SKM-1 (cell line): ENCODE measurements at regions not wholly inside any gene's neighbourhood (a gene's known extent, or its start where the extent isn't known, plus 50 kb on each side); places are given as distances from the start of the nearest gene placed in this dataset.

Experiments
- DNase-seq: peaks from one replicate; lab custom pipeline; 2025; ENCODE audit not compliant: unreplicated experiment; lab: John Stamatoyannopoulos, UW

GRCh38 chr4:31580843-31581242 is 860.7 kb downstream of the PCDH7 start:
- no peak for DNase-seq

DNA sequence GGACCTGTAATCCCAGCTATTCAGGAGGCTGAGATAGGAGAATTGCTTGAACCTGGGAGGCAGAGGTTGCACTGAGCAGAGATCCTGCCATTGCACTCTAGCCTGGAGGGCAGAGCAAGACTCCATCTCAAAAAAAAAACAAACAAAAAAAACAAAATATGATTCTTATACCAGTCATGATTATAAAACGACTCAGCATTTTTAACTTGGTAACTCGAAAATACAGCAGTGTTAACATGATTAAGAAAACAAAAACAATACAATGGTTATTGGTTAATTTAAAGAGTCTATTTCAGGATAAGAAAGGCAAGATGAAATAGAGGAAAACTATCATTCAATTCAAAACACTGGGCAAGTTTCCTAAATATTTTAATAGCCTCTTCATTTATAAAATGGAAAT is 865.3 kb downstream of the PCDH7 start:
- no peak for DNase-seq

GRCh38 chr4:31592293-31592692 is 872.1 kb downstream of the PCDH7 start:
- DNase-seq: no peak

- no peak for DNase-seq
Observed at GRCh38 chr4:31595496-31595895, 875.3 kb downstream of the PCDH7 start.

GRCh38 chr4:31598639-31599038 is 878.5 kb downstream of the PCDH7 start:
- DNase-seq: no peak

DNA sequence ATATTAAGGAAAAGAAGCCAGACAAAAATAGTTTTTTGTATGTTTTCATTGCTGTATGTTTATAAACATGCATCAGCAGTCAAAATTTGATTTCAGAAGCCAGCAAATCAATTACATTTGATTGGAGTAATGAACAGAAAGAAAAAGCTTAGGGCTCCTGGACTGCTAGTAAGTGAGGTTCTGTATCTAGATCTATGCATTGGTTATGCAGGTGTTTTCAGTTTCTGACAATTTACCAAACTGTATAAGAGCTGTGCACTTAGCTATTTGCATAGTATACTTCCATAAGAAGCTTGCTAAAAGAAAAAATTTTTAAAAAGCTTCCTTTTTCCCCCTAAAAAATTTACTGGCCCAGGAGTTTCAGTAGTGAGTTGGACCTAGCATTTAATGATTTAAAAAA is 881.6 kb downstream of the PCDH7 start:
- no peak for DNase-seq

DNA sequence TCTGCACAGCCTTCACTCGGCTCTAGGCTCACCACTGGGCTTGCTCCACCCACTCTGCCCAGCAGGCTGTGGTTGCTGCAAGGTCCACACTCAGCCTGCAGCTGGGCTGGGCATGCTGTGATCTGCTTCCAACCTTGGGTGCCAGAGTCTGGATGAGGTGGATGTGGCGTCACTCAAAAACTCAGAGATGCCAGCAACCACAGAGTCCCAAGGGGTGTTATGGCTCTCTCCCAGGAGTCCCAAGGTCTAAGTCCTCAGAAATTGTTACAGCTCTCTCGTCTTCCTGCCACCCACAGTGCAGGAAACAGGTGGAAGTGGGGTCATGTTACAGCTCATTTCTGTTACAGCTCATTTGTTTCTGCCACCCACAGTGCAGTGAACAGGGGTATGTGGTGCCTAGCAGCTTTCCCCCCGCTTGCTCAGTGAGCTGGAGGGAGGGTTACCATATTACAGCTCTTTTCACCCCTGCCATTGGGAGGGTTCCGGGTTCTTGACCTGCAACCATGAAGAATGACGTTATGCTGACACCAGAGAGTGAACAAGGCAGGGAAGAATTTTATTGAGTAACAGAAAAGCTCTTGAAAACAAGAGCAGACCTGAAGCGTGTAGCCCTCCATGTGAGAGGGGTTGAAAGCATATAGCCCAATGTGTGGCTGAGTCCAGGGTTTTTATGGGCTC is 893.9 kb downstream of the PCDH7 start:
- DNase-seq: no peak

GRCh38 chr4:31617667-31618066 is 897.5 kb downstream of the PCDH7 start:
- no peak for DNase-seq

- DNase-seq: no peak
Observed at GRCh38 chr4:31620476-31620875, 900.3 kb downstream of the PCDH7 start.

- no peak for DNase-seq
Observed at GRCh38 chr4:31645236-31645635, 925.1 kb downstream of the PCDH7 start.

GRCh38 chr4:31647786-31648185 is 927.6 kb downstream of the PCDH7 start:
- DNase-seq: no peak

GRCh38 chr4:31649878-31650277 is 929.7 kb downstream of the PCDH7 start:
- DNase-seq: no peak

DNA sequence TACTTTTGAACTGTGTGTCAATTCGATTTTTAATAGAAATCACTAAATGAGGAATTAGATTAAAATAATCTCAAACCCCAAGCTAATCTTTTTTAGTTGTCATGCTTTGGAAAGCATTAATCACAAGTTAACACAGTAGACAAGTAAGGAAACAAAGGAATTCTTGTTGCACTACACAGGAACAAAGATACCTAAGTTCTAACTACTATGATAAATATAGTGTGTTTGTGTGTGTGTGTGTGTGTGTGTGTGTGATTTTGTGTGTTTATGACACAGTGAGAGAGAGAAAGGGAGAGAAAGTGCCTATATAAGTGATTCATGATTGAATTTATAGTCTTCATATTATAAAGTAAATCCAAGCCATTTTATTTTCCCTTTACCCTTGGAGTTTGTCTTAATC is 931.4 kb downstream of the PCDH7 start:
- no peak for DNase-seq

GRCh38 chr4:31655328-31655727 is 935.2 kb downstream of the PCDH7 start:
- no peak for DNase-seq

- DNase-seq: no peak
Observed at GRCh38 chr4:31657859-31658570, 937.8 kb downstream of the PCDH7 start.

GRCh38 chr4:31660916-31661315 is 940.7 kb downstream of the PCDH7 start:
- DNase-seq: no peak

DNA sequence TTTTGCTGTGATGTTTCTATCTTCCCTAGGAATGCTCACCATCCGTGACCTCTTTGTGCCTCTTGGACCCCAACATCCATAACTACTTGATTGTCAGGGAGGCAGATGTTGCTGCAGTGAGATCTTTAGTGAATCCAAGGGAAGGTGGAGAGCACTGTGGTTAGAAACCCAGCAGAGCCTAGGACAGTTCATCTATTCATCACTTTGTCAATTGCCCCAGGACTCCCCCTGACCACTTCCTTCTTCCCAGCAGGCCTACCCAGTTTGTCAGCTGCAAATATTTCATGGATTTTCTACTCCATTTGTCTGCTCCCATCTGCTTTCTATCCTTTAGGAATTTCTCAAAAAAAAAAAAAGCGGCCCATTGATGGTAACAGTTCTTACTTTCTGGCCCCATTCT is 942.8 kb downstream of the PCDH7 start:
- no peak for DNase-seq

DNA sequence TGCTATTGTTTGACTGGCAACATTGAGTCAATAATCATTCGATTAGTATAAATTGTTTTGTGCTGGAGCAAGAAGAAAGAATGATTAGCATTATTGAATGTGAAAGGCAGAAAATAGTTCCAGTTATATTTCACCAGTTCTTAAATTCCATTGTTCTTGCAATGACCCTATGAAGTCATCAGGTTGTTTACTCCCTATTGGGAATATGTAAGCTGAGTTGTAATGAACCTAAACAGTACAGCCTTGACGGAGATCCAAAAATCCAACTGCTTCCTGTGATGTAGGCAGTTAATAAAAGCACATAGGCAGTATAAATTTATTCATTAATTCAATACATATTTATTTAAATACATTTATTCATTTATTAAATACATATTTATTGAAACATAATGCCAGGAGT is 947.5 kb downstream of the PCDH7 start:
- no peak for DNase-seq

DNA sequence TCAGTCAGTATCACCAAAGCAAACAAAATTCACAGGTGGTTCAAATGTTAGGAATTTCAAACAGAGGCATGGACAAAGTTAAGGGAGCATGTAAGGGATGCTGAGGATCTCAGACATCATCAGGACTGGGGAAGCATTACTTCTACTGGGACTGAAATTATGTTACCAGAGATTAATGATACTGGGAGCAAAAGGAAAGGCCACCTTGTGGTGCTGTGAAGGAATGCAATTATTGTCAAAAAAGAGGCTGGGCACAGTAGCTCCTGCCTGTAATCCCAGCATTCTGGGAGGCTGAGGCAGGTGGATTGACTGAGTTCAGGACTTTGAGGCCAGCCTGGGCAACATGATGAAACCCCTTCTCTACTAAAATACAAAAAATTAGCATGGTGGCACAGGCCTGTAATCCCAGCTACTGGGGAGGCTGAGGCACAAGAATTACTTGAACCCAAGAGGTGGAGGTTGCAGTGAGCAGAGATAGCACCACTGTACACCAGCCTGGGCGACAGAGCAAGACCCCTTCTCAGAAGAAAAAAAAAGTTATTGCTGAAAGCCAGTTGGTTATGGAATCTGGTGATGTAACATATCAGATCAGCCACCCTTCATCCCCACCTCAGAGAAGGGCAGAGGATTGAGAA is 954.3 kb downstream of the PCDH7 start:
- DNase-seq: peak; percentile 6

DNA sequence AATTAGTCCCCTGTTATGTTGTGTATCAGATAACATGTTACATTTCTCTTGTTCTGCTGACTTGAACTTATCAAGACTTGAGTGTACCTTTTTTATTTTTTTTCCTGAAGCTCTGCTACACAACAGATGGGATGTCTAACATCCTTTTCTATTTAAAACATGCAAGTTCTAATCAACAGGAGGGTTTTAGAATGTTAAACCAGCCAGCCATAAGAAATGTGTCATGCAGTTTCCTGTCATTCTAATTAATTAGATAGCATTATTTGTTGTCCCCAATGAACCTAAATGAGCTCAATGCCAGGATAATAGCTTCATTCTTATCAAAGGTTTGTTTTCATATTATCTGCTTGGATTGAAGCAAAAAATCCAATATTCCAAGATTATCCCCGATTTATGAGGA is 958.2 kb downstream of the PCDH7 start:
- DNase-seq: no peak

DNA sequence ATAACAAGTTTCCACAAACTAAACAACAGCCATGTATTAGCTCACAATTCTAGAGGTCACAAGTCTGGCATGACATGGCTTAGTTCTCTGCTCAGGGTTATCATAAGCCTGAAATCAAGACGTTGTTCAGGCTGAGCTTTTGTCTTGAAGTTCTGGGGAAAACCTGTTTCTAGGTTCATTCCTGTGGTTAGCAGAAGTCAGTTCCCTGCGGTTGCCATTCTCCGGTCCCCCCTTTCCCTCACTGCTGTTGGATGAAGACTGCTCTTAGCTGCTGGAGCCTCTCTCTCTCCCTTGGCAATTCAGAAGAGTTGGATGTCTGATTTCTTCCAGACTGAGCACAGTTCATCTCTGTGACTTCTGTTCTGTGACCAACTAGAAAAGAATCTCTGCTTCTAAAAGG is 962.6 kb downstream of the PCDH7 start:
- no peak for DNase-seq

GRCh38 chr4:31687717-31688342 is 967.7 kb downstream of the PCDH7 start:
- DNase-seq: no peak
